GM18502 (cell line): ENCODE measurements at regions not wholly inside any gene's neighbourhood (a gene's known extent, or its start where the extent isn't known, plus 50 kb on each side); places are given as distances from the start of the nearest gene placed in this dataset.
"Not testable (repeated sequence)": the region's sequence is repeated elsewhere in the genome, so short reads cannot be mapped to it uniquely, and the experiment has no call there.

Experiments used
- ATAC-seq: cut with Tn5 transposase; IDR thresholded peaks from one replicate; pipeline ENCODE4 v1.9.1; 2021; ENCODE audit warnings: mild to moderate bottlenecking; ENCODE audit not compliant: unreplicated experiment, poor library complexity

DNA sequence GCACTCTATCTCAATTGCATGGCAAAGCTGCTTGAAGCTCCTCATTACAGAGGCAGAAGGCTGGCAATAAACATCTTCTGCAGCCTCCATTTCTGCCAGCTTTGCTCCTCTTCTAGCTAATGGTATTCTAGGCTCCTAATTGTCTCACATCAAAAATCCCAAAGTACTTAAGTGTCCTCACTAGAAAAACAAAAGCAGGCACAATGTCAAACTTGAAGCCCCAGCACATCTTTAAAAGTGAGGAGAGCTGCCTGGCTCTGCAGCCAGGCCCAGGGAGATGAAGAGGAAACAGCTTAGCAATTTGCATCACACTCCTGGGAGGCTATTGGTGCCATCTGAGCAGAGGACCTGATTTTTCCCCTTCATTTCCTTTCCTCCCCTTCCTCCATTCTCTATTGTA is 197.1 kb downstream of the KCNJ2 start:
- ATAC-seq, result no peak

DNA sequence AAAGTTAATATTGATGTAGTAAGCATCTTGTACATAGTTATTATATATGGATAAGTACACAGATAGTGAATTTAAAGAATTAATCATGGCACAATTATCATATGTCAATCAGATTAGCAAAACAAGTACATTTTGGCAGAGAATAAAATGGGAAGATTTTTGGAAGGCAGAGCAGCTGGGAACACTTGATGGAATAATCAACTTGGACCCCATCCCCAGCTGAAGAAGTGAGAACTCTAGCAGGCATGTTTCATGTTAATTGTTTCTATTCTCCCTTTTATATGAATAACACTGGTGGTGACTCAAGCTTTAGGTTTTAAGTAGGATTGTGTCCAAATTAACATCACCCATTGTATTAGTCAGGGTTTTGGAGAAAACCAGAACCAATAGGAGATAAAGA is 198.7 kb downstream of the KCNJ2 start:
- ATAC-seq, result no peak

DNA sequence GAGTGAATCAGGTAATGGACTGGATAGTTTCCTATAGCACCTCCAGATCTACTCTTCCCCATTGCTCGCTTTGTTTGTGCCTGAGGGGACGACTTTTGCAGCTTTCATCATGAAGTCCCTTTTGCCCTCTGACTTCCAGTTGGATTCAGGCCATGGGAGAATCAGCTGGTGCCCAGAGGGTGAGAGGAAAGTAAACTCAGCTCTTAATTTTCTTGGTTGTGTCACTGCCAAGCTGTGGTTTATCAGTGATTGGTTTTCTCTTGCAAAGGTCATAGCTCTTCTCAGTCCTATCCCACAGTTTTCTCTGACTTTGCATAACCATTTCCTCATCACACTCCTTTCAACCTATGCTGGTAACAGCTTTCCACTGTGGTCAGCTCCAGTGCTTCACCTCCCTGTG is 200.1 kb downstream of the KCNJ2 start:
- no peak for ATAC-seq

DNA sequence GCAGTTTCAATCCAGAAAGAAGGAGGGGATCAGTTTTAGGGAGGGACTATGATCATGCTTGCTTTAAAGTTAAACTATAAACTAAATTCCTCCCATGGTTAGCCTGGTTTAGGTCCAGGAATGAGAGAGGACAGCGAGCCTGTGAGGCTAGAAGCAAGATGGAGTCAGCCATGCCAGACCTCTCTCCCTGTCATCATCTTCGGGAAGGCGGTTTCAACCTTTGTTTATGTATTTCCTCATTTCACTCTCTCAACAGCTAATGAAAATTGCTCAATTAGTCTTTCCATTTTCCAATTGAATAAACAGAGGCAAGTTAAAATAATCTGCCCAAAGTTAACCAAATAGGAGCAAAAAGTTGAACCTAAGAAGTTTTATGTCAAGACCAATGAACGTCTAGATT is 201.5 kb downstream of the KCNJ2 start:
- ATAC-seq, result no peak

DNA sequence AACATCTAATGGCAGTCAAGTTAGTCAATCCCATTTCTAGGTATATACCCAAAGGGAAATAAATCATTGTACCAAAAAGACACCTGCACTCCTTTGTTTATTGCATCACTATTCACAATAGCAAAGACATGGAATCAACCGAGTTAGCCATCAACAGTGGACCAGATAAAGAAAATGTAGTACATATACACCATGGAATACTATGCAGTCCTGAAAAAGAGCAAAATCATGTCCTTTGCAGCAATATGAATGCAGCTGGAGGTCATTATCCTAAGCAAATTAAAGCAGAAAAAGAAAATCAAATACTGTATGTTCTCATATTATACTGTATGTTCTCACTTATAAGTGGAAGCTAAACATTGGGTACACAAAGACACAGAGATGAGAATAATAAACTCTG is 204.0 kb downstream of the KCNJ2 start:
- ATAC-seq, result no peak

DNA sequence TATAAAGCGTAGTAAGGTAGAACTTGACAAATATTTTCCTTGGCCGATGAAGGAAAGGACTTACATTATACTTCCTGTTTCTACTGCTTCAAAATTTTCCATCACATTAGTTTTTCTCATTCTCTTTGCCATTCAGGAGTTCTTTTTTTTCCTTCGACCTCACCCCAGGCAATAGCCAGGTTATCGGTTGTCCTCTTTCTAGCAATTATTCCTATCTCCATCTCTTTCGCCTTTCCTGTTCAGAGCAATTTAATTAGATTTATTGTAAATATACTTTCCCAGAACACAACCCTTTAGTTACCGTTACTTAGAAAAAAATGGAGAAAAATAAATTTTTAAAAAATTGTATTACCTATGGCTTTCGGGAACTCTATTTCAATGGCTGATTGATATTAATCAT is 205.2 kb downstream of the KCNJ2 start:
- no peak for ATAC-seq

DNA sequence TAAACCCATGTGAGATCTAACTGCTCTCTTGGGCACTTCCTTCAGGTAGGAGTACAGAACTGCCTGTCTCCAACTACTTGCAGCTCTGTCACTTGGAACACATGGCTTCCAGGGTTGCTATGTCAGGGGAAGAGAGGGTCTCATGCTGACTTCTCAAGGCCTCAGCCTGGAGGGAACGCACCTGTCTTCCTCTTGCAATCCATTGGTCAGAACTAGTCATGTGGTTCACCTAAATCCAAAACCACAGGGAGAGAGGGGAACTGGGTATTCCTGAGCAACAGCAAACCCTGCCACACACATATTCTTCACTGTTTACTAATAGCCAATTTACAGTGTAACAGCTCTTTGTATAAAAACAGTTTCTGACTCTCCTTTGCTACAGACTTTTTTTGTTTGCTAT is 206.1 kb downstream of the KCNJ2 start:
- no peak for ATAC-seq

DNA sequence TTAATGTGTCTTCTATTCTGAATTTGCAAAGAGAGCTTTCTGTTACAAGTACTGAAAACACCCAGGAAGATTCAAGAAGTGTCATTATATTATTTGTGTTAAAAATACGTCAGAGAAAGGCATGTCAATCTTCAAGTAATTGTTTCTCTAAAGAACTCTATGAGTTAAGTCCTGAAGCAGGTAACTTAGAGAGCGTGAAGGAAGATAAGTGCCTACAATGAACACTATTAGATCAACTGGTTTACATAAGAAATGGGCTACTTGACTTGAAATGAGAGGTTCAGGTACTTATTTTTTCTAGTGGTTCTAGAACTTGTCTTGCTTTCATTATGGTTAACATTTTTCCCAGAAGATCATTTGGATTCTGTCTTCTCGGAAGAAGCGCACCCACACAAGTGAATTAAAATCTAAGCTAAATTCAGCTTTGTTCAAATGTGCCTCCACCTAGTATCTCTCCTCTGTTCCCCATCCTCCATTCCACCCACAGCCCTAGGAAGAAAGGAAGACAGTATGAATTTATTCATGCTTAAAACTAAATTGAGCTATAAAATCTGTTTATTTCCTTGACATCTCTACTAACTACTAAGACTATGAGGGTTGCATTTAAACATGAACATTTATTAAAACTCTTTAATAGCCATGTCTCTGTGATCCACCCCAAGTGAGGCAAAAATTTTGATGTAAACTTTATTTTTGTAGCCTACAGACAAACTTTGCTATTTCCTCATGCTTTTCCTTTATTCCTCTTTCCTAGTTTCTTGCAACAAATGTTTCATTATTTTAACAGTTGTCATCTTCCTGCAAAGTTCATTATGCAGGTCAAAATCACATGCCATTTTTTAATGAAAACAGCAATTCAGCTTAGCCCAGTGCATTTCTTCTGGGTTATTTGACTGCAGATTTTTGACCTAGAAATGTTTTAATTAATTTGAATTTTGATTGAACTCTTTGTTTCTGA is 206.8 kb downstream of the KCNJ2 start:
- ATAC-seq, result no peak

DNA sequence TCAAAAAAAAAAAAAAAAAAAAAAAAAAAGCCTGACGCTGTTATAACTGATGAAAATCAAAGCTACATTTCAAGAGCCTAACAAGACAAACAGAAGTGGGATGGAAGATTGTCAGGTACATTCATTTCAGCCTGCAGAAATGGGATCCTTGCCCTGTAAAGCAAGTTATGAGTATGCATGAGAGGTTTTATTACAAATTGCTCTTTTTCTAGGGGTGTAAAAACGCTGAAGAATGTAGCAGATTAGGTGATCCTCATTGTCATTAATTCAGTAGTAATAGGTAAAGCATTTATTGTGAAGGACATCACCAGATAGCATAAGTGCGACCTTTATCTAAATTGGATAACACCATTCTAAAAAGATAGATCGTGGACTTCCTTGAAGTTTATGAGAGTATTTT is 208.3 kb downstream of the KCNJ2 start:
- ATAC-seq, result no peak

DNA sequence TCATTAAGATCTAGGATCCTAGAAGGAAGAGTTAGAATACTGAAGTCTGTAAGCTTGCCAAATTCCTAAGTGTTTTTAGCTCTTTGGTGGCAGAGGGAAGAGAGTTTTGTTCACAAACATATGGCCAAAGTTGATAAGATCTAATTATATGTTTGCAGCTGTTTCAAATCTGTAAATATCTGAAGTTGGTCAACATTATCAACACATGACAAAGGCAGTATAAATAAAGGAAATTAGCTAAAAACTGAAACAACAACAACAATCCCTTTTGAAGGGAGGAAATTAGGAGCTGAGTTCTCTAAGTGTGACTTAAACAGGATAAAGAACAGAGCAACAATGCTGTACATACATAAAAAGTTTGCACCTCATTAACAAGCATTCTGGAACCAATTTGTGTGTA is 208.7 kb downstream of the KCNJ2 start:
- no peak for ATAC-seq

DNA sequence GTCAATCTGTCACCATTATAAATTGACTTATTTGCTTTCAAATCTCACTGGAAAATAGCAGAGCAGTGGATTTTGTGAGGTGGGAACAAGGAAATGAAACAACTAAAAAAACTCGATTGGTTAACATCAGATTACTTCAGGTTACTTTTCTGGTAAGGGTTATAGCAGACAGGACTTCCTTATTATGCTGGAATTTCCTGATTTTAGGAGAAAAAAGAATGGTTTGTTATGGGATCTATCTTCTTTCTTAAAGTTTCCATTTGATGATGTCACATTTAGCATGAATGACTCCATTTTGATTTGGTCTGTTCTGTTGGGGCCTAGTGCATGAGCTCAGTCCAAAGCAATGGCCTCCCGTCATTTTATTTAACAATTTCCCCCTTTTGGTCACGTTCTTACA is 210.6 kb downstream of the KCNJ2 start:
- ATAC-seq, result no peak

DNA sequence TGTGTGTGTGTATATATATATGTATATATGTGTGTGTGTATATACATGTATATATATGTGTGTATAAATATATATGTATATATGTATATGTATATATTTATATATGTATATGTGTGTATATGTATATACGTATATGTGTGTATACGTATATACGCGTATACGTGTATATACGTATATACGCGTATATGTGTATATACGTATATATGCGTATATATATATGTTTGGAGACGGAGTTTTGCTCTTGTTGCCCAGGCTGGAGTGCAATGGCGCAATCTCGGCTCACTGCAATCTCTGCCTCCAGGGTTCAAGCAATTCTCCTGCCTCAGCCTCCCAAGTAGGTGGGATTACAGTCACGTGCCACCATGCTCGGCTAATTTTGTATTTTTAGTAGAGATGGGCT is 212.6 kb downstream of the KCNJ2 start:
- not testable (repeated sequence) for ATAC-seq

DNA sequence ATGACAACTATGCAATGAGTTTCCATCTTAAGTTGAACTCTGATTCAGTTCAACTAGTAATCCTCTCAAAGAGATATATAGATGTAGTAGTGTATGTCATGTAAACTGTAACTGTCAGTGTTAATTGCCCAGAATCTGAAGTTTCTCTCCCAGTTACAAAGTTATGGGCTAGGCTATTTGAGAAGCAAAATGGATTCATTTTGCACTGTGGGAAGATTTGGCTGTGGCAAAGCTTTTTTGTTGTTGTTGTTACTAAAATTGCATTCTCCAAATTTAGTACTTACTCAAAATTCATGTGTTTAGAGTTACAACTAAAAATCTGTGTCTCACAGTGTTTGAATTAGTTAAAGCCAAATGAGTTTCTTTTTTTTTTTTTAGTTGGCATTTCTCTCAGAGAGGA is 219.0 kb downstream of the KCNJ2 start:
- ATAC-seq, result no peak

DNA sequence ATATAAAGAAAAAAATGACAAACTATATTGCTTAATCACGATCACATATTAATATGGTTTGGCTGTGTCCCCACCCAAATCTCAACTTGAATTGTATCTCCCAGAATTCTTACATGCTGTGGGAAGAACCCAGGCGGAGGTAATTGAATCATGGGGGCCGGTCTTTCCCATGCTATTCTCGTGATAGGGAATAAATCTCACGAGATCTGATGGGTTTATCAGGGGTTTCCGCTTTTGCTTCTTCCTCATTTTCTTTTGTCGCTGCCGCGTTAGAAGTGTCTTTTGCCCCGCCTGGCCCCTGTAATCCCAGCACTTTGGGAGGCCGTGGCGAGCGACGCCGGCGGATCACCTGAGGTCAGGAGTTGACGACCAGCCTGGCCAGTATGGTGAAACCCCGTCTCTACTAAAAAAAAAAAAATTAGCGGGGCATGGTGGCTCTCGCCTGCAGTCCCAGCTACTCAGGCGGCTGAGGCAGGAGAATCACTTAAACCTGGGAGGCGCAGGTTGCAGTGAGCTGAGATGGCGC is 220.0 kb downstream of the KCNJ2 start:
- not testable (repeated sequence) for ATAC-seq

DNA sequence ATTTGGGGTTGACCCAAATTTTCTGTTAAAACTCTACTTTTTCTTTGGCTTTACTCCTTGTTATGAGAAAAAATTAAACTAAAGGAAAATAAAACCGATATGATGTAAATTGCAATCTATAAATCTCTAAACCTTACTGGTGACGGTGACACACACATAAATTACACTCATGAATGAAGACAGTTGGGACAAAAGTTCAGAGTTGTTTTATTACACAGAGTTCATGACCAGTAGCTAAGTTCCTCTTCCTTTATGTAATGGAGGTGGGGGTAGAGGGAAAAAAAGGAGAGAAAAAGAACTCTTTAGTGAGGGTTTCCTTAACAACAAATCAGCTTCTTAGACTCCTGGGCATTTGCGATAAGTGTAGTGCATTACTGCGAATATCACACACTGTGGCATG is 220.7 kb downstream of the KCNJ2 start:
- ATAC-seq, result no peak

DNA sequence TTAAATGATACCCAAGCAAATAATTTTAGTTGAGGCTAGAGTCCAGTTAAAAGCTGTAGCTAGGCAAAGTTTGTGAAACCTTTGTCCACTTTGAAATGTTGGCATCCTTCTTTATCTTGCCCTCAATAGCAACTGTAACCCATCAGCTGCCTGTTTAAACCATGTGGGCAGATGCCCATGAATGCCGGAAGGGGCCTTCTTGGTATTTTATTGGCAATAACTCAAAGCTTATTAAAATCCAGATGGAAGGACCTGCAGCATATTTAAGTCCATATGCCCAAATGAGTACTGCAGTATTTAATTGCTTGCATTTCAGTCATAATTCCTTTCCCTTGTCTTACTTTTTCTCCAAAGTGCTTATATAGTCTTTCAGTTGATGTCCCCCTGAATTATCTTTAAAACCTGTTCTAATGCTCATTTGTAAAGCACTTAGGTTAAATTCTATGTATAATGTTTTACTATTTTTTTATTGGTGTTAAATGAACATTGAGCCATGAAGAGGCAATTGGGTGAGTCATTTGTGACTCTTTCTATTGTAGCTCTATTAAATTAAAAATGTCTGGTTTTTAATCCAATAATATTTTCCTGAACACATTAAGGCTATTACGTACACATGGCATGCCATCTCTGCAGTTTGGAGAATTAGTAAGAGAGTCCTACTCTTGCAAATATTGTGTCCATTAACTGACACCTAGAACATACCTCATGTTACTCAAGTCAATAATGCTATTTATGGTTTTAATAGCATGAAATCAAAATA is 225.3 kb downstream of the KCNJ2 start:
- ATAC-seq, result no peak

DNA sequence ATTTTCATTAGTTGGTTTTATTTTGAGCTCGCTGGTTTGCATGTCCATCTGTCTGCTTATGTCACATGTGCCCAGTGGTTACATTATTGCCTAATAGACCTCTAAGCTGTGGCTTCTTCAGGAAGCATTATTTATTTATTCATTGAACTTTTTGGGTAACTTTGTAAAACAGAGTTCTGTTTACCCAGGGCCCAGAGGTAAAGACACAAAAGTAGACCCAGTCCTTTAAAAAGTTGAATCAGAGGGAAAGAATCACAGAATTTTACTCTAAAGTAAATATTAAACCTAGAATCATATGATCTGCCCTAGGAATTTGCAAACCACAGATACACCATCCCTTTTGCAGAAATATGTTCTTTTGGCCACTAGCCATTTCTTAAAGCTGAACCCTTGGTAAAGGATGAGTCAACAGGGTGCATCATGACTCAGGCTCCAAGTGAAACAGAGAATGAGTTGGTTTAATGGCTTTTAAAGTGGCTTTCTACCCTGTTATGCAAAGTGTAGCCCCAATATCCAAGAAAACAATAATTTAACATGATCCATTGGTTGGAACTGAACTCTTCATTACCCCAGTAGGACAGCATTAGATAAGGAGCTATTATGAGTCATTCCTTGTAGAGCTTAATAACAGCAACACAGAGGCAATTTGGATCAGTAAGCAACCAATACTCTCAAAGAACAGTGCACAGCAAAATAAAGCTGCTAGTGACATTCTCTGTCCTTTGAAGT is 236.3 kb downstream of the KCNJ2 start:
- peak; percentile 82 for ATAC-seq

DNA sequence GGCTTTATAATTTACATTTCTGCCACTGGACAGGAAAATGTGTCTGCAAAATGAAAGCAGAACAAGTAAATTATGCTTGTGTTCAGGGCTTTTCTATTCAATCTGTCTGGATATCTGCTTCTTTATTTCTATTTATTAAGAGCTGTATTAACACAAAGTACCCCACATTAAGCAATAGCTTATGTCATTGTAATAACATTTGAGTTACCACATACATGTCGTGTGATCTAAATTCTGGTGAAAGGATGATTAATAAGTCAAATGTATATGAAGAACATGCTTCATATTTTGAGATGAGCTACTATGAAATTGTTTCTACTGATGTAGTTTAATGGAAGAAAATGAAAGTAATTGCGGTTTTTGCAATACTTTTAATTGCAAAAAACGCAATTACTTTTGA is 238.2 kb downstream of the KCNJ2 start:
- ATAC-seq, result no peak

DNA sequence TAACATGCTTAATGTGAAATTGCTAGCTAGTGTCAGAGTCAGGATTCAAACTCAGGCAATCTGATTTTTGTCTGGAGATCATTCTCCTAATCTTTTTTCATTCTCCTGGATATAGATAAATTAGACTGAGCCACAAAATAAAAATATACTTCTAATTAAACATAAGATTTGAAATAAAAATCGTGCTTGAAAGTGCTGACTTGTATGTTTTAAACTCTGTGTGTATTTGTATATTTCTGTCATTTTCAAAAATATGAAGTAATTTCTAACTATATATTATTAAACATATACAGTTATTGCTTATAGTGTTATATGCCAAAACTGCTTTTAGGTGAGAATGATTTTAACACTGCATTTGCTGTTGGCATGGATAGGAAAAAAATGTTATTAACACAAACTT is 239.4 kb downstream of the KCNJ2 start:
- ATAC-seq, result no peak

DNA sequence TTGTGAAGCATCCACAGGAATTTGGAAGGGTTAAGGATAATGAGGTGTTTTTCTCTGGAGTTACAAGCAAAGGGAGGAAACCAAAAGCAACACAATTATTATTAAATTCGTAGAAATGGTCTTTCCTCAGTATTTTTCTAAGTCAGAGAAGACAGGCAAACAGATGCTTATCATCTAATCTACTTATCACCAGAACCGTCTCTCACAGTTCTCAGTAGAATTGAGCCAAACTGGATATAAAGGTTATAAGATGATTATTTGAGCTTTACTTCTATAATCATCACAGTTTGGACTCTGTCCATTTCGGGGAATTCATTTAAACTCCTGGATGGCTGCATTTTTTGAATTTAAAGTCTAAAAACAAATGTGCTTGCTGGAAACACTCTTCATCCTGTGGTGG is 245.0 kb downstream of the KCNJ2 start:
- ATAC-seq, result no peak
